Fibroblast of skin of scalp (primary cell): ENCODE measurements at regions not wholly inside any gene's neighbourhood (a gene's known extent, or its start where the extent isn't known, plus 50 kb on each side); places are given as distances from the start of the nearest gene placed in this dataset.

Experiments used
- DNase-seq: peaks from one replicate; pipeline ENCODE4 v3.0.0-alpha.2; 2013

- DNase-seq, result no peak
These were observed 132.6 kb upstream of the ARHGAP5 start for GRCh38 chr14:31944256-31945073.

- no peak for DNase-seq
These were observed 132.0 kb upstream of the ARHGAP5 start for GRCh38 chr14:31945074-31945613.

GRCh38 chr14:31945701-31946100 lies 131.4 kb upstream of the ARHGAP5 start:
- DNase-seq, result no peak

GRCh38 chr14:31947076-31947475 lies 130.0 kb upstream of the ARHGAP5 start:
- no peak for DNase-seq

GRCh38 chr14:31947680-31948595 lies 129.2 kb upstream of the ARHGAP5 start:
- DNase-seq, result peak; percentile 72

DNA sequence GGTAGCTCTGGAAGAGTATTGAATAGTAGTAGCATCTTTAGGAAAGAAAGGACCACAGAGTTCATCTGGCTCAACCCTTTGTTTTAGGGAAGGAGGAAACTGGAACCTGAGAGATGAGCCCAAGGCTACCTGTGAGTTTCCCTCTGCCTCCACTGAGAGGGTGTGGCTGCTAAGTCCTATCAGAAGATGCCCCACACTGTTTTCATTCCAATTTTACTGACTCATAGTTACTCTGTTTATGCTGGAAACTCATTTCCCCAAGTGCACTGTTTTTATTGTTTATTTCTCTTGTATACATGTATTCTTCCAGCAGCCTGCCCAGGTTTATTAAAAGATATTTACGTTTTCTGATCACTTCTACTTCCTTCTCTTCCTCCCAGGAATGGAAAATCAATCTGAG lies 127.4 kb upstream of the ARHGAP5 start:
- DNase-seq, result no peak

GRCh38 chr14:31950331-31950730 lies 126.8 kb upstream of the ARHGAP5 start:
- DNase-seq, result no peak

DNA sequence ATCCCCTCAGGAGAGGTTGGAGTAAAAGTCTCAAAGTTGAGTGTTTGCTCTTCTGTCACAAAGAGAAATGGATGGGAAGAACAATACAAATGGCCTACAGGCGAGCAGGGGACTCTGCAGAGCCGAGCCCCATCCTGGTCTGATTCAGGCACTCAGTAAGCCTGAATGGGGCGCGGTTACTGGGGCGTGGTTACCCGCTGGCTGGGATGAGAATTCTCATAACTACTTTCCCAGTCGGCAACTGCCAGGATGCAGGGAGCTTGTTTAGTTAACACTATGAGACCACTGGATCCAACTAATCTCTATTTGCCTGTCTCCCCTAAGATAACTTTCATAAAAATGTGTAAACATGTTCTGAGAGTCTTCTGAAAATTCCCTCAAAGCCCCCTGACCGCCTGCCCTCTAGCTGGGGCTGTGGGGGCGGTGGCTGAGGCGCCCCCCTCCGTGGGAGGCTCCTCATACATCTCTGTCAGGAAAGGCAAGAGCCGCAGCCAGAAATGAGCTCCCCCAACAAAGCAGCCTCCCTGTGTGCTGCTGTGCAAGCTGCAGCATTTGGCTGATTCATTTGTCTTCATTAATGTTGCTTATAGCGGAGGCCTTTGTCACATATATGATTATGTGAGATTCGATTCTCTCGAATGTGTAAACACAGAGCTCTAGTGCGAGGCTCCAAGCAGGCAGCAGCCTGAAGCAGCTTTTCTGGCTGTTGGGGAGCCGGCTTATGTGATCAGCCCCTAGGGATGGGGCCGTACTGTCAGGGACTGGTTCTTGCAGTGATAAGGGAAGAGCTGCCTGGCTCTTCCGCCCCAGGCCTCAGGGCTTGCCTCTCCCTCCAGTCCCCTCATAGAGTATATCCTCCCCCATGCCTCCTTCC lies 126.1 kb upstream of the ARHGAP5 start:
- peak; percentile 75 for DNase-seq

DNA sequence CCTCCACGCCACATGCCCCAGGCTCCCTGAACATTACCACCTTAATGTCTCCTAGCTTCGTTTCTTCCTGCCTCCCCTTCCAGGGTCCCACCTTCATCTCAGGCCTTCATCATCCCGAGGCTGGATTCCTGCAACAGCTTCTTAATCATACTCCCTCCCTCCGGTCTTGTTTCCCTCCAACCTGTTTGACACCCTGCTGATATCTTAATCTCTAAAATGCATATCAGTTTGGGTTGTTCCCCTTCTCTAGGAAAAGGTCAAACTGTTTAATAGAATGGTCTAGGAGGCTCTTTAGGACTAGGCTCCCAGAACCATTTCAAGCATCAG lies 125.5 kb upstream of the ARHGAP5 start:
- DNase-seq, result no peak

DNA sequence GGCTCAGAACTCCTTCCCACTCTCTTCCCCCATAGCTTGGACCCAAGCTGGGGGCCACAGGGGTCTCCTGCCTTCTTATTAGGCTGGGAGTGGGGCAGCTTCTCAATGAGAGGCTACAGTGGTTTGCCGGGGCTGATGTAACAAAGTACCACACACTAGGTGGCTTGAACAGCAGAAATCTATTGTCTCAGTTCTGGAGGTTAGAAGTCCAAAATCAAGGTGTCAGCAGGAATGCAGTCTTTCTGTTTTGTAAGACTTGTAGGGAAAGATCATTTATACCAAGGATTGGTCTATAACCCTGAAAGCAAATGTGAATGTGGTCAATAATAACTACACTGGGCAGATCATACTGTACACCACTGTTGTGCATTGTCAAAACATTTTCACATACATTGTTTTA lies 124.5 kb upstream of the ARHGAP5 start:
- DNase-seq, result no peak

- DNase-seq, result no peak
These were observed 123.9 kb upstream of the ARHGAP5 start for GRCh38 chr14:31953210-31953609.

GRCh38 chr14:31954991-31955390 lies 122.1 kb upstream of the ARHGAP5 start:
- DNase-seq, result peak; percentile 35

- DNase-seq, result no peak
These were observed 121.0 kb upstream of the ARHGAP5 start for GRCh38 chr14:31955936-31956579.

GRCh38 chr14:31957565-31957964 lies 119.5 kb upstream of the ARHGAP5 start:
- no peak for DNase-seq

- DNase-seq, result no peak
These were observed 117.1 kb upstream of the ARHGAP5 start for GRCh38 chr14:31960039-31960438.

DNA sequence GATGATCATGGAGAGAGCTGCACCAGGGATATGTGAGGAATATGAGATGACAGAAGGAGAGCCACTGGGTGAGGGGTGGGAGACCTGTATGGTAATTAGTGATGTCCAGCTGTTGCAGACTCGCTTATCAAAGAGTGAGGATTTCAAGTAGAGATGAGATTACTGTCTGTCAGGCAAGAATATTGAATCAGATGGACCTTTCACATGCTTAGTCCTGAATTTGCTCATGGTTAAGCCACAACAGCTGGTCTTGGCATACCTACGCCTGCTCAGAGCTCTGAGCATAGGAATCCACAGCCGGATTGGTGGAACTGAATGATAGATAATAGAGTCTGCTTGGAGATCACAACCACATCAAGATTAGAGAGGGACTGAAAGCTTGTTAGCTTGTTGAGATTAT lies 115.2 kb upstream of the ARHGAP5 start:
- DNase-seq, result no peak

DNA sequence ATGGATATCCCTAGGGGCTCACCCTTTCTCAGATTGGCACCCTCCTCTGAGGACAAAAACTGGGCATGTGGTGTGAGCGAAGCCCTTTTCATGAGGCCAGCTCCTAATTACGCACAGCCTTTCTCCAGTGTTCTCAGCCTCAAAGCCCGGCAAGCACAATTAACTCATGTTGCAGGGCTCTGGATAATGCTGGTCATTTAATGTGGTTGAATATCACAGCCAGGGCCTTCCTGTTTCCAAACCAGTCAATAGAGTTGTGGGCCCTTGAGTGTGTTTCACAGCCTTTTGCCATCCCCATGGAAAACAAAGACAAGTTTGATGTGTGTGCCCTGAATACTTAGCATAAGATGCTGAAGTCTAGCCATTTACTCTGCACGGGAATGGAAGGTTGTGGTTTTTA lies 114.2 kb upstream of the ARHGAP5 start:
- DNase-seq, result no peak

DNA sequence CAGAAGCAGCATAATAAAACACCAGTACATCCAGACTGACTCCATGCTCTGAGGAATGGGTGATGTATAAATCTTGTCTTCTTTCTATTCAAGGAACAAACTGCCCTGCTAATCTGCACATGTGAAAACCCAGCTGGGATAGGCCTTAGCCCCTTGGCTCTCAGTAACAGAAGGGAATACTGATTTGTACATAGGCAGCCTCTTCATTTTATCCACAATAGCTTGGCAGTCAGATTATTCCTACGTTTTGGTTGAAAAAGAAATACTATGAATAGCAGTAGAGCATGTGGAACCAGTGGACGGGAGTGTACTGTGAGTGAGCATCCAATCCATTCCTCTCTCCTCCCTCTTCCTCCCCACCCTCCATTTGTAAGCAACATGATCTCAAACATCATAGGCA lies 113.5 kb upstream of the ARHGAP5 start:
- no peak for DNase-seq

- no peak for DNase-seq
These were observed 112.6 kb upstream of the ARHGAP5 start for GRCh38 chr14:31964490-31964889.

DNA sequence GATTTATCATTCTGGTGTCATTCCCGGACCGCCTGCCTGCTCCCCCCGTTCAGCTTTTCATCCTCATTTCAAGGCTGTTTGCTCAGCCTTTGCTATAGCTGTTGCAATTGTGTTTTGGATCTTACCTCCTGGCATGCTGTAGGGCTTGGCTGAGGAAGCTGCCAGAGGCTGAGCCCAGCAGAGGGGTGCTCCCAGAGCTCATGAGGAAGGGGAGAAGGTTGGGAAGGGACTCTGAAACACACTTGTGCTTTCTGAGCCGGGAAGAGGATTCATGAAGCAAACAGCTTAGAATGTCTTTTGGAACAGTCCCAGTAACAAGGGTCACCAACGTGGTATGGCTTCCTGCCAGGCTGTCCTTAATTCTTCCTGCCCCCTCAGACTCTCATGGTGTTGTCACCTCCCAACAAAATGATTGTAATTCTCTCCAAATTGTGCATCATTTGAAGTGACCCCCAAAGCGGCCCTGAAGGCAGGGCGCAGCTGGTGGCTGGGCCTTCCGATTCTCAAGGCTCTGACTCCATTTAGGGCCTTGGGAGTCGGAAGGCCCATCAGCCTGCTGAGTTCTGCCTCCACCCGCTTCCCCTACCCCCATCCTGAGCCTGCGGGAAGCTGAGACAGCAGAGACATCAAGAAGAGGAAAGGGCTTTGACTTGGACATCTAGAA lies 111.9 kb upstream of the ARHGAP5 start:
- DNase-seq, result peak; percentile 21
